SW480 (cell line): ENCODE measurements at regions not wholly inside any gene's neighbourhood (a gene's known extent, or its start where the extent isn't known, plus 50 kb on each side); places are given as distances from the start of the nearest gene placed in this dataset.
"Not testable (repeated sequence)": the region's sequence is repeated elsewhere in the genome, so short reads cannot be mapped to it uniquely, and the experiment has no call there.

Experiments
- DNase-seq: peaks from one replicate; pipeline ENCODE4 v3.0.0-alpha.2; 2016; ENCODE audit warnings: low spot score

DNA sequence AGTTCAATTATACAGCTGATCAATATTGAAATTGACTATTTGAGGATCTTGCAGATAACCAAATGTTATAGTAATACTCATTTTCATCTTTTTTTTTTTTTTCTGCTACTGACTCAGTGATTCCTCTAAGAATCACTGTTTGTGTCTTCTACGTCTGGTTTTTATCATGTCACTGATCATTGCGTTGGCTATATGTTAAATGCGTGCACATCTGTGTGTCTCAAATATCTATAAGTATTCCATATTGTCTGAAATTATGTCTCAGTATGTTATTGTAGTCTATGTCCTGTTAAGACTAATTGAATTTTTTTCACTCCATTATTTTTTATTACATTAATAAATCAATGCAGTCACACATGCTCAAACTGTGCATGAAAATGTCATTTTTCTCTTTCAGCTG is 200.5 kb downstream of the PCDH20 start:
- no peak for DNase-seq

DNA sequence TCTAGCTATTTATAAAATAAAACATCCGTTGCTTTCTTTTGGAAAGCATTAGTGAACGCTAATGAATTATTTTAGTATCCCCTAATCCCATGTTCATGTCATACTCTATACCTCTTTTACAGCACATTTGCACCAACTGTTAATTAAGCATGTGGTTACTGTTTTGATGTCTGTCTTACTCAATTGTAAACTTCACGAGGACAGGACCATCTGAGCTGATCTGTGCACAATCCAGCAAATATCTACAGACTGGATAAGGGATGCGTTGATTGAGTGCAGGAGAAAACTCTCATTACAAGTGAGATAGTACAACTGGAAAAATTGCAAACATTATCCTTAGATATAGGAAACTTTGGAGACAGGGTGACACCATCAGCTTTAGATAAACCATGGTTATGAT is 201.1 kb downstream of the PCDH20 start:
- DNase-seq, result no peak

DNA sequence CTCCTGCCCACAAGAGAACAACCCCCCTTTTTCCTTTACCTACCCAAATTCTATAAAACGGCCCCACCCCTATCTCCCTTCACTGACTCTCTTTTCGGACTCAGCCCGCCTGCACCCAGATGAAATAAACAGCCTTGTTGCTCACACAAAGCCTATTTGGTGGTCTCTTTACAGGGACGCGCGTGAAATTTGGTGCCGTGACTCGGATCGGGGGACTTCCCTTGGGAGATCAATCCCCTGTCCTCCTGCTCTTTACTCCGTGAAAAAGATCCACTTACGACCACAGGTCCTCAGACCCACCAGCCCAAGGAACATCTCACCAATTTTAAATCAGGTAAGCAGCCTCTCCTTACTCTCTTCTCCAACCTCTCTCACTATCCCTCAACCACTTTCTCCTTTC is 209.8 kb downstream of the PCDH20 start:
- not testable (repeated sequence) for DNase-seq

DNA sequence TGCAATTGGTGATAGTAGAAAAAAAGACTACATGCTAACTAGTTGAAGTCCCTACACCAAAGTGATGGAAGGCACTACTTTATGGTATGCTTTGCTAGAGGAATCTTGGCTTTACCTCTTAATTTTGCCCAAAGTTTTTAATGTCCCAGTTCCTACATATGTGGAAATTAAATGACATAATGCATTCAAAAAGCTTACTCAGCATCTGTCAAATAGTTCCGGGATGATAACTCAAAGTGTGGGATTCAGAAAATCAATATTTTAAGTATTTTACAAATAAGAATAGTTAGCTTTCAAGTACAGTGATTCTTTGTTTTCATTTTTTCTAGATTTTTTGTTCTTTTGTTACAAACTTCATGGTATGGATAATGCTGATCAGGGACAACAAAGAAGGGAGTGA is 211.6 kb downstream of the PCDH20 start:
- DNase-seq, result no peak

DNA sequence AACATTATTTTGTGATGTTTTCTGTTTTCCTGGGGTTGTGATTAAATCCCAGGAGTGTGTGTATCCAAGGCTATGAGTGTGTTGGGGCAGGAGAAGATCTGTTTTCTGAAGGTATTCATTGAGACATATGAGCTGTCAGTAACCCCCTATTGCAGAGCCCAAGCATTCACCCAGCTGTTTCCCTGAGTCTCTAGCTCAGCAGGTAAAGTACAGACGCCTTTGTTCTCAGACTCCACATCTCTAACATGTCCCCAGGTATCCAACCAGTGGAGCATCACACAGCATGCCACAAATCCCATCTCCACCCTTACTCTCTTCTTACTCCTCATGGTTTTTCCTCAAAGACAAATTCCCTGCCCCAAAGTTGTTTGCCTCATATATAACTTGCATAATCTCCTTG is 213.6 kb downstream of the PCDH20 start:
- no peak for DNase-seq

DNA sequence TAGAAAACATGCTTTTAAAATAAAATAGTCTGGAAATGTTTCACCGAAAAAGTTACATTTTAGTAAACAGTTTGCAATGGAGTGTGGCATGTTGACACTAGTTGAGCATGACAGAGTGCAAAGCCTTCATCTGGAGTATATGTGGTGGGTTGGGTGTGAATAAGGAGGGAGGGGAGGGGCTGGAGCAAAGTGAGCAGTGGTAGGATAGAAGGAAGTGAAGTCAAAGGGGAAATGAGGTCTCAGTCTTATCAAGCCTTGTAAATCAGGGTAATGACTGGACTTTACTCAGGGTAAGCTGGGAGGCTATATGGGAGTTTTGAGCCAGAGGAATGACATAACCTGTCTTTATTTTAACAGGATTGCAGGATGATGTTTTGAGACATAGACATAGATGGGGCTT is 222.8 kb downstream of the PCDH20 start:
- no peak for DNase-seq

DNA sequence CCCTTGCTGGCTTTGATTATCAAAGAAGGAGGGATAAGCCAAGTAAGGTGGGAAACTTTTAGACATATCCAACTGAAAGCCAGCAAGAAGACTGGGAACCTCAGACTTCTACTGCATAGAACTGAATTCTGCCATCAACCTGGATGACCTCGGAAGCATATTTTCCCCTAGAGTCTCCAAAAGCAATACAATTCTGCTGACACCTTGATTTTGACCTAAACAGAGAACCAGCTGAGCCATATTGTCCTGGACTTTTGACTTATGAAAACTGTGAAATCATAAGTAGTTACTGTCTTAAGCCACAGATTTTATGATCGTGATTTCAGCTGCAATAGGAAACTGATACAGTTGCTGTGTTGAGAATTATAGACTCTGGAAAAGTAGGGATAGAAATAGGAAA is 227.6 kb downstream of the PCDH20 start:
- no peak for DNase-seq

DNA sequence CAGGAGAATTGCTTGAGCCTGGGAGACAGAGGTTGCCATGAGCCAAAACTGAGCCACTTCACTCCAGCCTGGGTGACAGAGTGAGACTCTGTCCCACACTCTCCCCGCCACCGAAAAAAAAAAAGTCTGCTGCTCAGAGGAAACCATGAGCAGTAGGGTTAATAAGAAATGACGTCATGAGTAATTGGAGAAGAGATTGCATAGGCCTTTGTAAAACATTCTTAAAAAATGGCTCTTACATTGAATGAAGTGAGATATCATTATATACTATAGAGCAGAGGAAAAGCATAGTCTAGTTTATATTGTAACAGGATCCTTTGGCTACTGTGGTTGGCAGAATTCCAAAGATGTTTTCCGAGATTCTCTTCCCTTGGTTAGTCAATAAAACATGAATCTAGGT is 228.2 kb downstream of the PCDH20 start:
- no peak for DNase-seq

DNA sequence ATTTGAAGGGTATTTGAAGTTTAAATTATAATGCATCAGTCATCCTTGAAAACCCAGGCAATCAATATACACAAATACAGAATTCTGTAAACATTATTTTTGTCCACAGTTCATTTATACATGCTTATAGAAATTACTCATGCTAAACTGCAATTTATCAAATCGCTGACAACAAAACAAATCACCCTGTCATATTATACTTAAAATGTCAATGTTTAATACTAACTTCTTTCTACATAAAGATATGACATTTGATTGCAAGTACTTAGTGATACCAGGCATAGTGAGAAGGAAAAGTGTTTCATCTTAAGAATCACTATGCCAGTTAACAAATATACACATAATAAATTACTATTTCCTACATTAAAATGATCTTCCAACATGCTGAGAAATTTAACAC is 232.0 kb downstream of the PCDH20 start:
- DNase-seq, result no peak

DNA sequence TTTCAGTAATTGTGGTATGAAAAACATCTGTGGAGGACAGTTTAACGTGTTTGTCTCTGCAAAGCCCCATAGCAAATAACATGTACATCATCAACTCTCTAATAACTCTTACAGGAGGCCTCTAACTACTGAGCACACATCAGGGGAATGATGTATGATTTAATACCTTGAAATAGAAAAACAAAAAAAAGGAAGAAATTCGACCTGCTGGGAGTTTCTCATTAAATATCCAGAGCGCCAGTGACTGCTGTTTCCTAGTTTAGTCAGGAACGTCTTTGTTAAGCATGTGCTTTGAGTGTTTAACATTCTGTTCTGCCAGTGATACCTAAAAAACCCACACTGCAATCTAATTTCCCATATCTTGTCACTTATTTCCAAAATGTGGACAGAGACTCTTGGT is 235.4 kb downstream of the PCDH20 start:
- DNase-seq, result no peak

DNA sequence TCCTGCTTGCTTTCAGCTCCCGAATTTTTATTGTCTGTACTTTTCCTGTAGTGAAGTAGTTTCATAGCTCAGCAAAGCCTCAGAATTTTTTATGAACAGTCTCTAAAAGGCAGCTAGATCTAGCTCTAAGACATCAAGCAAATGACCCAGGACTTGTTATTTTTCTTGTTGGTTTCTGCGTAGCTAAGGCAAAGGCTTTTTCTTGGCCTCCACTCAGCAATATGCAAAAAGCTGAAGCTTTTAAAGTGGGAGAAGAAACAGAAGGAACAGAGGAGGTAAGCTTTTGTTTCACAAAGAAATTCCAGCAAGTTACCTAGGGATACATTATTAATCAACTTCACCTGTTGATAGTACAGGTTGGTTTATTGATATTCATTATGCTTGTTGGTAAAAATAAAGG is 235.9 kb downstream of the PCDH20 start:
- DNase-seq, result no peak

DNA sequence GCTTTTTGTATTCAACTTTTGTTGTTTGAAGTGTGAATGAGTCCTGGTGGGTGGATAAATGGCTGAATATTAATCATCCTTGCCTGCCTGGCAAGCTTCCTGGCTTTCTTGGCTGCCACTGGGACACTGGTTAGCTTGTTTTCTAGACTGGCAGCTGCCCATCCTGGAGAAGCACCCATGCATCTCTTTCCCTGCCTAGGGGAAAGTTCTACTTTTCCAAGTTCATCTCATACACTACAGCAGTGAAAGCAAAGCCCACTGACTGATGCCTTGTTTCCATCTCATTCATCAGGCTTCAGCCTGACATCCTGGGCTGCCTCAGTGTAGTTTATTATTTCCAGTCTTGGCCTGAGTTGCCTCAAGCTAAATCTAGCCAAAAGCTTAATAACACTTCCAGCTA is 244.8 kb downstream of the PCDH20 start:
- DNase-seq, result no peak

DNA sequence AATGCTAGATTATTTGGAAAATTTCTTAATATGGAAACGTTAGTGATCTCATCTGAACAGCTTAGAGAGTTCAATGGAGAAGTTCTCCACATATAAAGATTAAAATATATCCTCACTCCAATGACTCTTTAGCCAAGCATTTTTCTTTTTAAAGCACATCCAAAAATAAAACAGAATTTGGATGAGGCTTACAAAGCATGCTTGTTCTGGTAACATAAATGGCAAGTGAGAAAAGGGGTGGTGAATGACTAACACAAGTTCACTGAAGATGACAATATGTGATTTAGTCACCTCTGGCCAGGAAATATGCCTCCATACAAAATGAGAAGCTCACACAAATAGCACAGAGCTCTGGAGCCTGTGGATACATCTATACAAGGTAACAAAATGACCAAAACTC is 253.0 kb downstream of the PCDH20 start:
- no peak for DNase-seq

DNA sequence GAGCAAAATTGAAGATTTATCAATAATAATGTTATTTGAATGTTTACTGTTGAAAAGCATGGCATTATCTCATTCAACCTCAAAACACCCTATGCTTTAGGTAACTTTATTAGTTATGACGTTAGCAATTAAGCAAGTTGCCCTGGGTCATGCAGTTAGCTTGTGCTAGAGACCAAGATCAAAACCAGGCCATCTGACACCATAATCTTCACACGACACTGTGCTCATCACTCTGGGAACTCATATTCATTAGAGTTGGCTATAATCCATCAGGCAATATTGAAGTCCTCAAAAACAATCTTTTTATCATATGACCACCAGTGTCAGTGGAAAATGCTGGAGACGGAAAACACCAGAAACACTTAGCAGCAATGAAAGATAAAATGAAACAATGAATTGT is 253.5 kb downstream of the PCDH20 start:
- DNase-seq, result no peak

DNA sequence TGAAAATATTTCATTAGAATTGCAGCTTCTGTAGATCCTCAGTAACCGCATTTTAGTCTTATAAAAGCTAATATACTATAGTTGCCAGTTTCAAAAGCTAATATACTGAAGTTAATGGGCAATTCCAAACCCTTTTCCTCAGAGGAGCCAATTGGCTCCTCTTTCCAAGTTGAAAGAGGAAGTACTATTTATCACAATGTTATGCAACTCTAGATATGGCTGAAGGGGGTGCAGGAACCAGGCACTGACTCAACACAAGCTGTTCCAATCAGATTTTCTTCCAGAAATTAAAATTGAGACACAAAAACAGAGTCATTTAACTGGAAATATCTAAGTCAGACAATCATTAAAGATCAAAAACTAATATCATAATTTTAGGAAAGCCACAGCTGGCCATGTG is 258.9 kb downstream of the PCDH20 start:
- no peak for DNase-seq

DNA sequence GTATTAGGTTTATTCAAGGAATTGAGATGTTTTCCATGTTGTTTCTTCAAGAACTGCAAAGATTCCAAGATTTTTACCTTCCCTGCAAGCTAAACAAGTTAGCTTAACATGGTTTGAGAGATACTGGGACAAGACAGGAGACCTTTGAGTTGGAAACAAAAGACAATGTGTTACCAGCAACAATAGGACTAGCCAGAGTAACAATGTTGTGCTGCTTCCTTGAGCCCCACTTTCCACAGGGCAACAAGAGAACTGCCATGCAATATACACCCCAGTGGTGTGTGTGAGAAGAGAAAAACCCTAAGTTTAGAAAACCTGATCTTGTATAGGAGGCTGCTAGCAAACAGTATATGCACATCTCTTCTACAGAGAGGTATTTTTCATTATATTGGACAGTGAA is 264.6 kb downstream of the PCDH20 start:
- no peak for DNase-seq

DNA sequence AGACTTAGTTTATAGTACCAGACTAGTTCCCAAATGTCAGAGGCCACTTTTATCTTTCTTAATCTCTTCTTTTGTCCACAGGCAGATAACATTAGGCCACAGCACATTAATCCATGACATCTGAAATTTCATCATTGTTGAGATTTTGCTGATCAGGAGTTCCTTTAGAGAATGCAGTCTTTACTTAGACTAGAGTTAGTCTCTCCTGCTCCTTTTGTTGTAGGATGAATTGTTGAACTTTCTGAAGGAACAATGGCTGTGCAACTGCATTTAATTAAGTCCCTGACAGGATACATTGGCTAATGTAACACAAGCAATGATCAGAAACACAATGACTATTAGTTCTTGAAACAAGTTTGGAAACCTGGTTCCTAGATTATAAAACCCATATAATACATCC is 266.3 kb downstream of the PCDH20 start:
- DNase-seq, result no peak

DNA sequence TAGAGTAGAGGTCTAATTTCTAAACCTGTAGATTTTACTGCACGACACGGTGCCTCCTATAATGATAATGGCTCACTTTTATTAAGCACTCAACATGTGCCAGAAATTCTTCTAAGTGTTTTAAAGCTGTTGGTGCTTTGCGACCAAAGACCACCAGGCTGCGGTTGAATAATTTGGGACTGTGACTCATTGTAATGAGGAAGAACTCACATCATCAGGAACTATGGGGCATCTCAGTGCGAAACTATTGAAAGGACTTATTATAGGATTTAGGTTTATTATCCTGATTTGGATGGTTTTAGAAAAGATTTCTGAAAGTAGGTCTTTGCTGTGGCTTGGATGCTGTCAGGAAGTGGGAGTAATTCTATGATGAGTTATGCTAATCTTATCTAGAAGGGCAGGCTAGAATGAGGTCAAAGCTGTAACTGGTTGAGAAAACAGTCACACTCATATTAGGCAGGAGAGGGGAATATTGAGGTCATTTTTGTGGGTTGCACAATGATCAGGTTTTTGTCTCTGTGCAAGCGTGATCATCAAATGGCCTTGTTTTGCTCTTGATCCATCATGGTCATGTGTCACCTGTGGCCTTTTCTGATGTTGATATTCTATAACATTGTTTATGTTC is 266.8 kb downstream of the PCDH20 start:
- DNase-seq, result no peak

DNA sequence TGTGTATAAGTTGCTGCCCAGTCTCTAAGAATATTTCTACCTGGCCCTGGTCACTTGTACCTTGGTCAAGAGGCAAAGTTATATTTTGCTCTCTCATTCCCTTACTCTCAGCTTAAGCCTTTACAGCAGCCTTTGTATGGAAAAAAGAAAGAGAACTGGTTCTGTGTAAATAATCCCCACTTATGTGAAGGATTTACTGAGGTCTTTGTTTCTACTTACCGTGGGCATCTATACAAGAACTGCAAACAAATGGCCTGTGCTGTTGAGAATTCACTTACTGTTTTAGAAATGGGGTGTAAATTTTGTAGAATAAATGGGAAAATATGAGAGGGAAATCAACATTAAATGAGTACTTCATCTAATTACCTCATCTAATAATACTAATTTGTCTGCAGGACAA is 267.4 kb downstream of the PCDH20 start:
- DNase-seq, result no peak

DNA sequence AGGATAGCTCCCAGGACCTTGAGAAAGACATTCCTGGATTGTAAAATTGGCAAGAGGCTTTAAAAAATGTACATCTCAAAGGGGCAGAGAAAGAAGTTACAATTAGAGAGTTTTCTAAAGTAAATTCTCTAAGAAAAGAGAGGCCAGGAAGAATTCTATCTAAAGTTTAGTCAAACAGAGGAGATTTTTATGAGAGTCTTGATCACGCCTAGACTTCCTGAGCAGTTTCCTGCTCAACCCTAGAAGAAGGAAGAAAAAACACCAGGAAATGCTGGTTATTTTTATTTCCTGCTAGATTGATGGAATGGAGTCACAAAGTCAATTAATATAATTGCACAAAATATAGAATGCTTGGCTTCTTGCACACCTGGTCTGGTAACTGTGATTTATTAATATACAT is 269.1 kb downstream of the PCDH20 start:
- no peak for DNase-seq

DNA sequence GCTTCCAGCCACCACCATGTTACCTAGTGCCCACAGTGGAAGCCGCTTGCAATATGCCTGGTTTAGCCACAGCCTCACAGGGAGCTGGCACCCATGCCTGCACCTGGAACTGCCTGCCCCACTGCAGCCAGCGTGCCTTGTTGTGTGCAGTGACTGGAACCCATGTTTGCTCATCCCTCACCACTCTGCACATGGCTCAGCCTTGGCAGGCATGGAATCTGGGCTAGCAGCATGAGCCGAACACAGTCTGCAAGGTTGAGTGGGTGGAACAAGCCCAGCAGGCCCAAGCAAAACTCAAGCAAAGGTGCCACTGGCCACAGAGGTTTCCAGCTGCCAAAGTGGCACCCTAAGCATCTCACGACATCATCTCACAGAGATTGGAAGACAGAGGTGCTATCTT is 269.5 kb downstream of the PCDH20 start:
- DNase-seq, result no peak

DNA sequence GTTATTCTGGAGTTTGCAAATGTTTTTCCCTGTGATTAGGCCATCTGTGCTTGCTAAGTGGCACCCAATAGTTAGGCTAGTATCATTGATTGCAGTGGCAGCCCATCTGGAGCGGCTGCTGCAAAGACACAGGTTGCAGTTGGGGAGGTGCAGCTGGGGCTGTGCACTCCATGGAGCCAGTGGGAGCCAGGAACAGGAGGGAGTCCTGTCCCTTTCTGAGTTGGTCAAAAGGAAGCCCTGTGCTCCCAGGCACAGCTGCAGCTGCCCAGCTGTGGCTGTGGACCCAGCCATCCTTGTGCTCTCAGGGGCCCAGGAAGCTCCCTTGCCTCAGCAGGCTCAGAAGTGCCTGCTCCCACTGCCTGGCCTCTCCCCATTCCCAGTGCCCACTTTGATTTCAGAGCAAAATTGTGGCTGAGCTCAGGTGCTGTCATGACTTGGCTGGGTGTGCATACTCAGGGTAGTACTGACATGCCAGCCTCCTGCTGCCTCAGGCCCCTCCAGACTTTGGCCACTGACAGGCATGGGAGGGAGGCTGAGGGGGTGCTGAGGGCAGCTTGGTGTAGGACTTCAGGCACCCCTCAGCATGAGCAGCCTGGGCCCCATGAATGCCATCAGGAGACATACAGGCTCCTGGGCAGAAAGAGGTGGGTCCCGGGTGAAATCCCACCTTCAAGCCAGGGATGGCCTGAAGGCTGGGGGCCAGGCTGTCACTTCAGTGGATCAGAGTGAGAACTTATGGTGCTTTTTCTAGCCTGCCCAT is 270.6 kb downstream of the PCDH20 start:
- DNase-seq, result no peak

DNA sequence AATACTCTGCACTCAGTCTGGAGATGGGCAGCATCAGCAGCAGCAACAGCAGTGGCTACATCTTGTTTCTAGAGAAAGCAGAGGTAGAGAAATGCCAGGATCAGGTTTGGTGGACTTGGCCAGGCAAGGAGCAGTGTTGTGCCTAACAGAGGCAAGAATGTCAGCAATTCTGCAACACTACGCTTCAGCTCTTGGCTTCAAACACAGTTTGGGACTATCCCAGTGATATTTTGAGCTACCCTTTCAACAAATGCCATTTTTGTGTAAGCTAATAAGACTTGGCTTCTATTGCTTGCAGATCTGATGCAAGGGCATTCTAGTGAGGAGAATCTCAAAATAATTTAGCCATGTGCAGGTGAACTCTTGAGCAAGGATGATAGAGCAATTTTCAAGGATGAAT is 271.3 kb downstream of the PCDH20 start:
- no peak for DNase-seq

DNA sequence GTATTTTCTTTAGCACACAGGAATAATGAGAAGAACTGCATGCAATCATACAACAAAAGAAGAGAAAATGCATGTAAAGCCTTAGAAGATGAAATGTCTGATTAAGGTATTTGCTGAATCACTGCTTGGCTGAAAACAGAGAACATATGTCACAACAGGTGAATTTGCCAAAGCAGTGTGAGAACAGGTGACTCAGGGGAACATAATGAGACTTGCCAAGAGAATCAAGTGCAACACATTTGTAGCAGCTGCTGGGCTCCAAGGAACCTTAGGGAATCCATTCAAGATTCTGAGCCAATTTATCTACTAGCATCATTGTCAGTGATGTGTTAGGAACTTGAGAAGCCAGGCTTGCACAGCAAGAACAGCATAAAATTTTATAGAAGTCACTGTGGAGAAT is 273.1 kb downstream of the PCDH20 start:
- DNase-seq, result no peak
